ENCODE measurements at regions not wholly inside any gene's neighbourhood (a gene's known extent, or its start where the extent isn't known, plus 50 kb on each side); places are given as distances from the start of the nearest gene placed in this dataset.

DNA sequence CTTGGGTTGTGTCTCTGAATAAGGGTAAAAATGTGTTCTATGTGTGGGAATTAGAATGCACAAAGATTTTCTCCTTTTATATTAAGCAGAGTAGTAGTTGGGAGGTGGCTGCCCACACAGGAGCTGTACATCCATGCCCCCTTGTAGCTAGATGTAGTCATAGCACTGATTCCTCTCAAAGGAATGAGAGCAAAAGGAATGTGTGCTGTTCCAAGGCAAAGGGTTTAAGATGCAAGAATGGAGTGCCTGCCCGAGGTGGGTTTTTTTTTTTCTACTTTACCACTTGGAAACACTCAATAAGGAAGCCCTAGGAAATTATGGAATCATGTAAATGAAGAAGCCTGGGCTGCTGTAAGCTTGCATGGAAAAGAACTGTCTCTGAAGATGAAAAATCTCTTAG lies 2183.2 kb upstream of the AGA start:
- no peaks in the 10 kb centered on the region for H3K9me3 ChIP-seq (ENCODE audit: control insufficient read depth in 1 of 2, insufficient read depth in 1 of 2, low read depth in 1 of 2, low read length in 2 of 2)
- no peak overlapping the region for H3K27ac ChIP-seq (ENCODE audit: low read depth, low read length)
- H3K27me3 ChIP-seq (ENCODE audit: insufficient read depth, low read length): no peaks in the 10 kb centered on the region
- ChIA-PET CTCF (no interaction called here), POLR2A (no interaction called here), RAD21 (ENCODE audit: low non-redundant PET in 1 of 2, low total read pairs in 2 of 2, uncharacterized antibody in 2 of 2, unreplicated experiment in 2 of 2) (no interaction called here)
- H3K36me3 ChIP-seq (ENCODE audit: control insufficient read depth in 1 of 2, insufficient read depth in 2 of 2, low read length in 2 of 2): no peaks in the 10 kb centered on the region
- H3K9me2 ChIP-seq (ENCODE audit: insufficient read depth): no peaks in the 10 kb centered on the region
- TF ChIP-seq EZH2 (IDR thresholded peaks at IDR 0.05) (no peak), SIN3A (IDR thresholded peaks at IDR 0.05; ENCODE audit: low read depth) (no peak), POLR2A (IDR thresholded peaks at IDR 0.05; ENCODE audit: borderline replicate concordance, extremely low read depth, insufficient read depth, insufficient read length) (no peak), TCF7L2 (IDR thresholded peaks at IDR 0.05; ENCODE audit: borderline replicate concordance, extremely low read depth, insufficient read depth, insufficient read length) (no peak), ZNF274 (IDR thresholded peaks at IDR 0.05; ENCODE audit: low read depth, low read length) (no peak), POLR2AphosphoS5 (IDR thresholded peaks at IDR 0.05; ENCODE audit: low read depth, low read length) (no peak), ELF1 (IDR thresholded peaks at IDR 0.05; ENCODE audit: borderline replicate concordance, low read depth) (no peak), JUND (IDR thresholded peaks at IDR 0.05) (no peak), SRF (IDR thresholded peaks at IDR 0.05; ENCODE audit: low read depth) (no peak), YY1 (IDR thresholded peaks at IDR 0.05; ENCODE audit: extremely low read depth, insufficient replicate concordance, low read depth, low read length) (no peak), EZH2phosphoT487 (IDR thresholded peaks at IDR 0.05; ENCODE audit: borderline replicate concordance) (no peak), ZFX (IDR thresholded peaks at IDR 0.05) (no peak), CEBPB (IDR thresholded peaks at IDR 0.05; ENCODE audit: low read depth) (no peak)
- TF ChIP-seq, protein P1, sequence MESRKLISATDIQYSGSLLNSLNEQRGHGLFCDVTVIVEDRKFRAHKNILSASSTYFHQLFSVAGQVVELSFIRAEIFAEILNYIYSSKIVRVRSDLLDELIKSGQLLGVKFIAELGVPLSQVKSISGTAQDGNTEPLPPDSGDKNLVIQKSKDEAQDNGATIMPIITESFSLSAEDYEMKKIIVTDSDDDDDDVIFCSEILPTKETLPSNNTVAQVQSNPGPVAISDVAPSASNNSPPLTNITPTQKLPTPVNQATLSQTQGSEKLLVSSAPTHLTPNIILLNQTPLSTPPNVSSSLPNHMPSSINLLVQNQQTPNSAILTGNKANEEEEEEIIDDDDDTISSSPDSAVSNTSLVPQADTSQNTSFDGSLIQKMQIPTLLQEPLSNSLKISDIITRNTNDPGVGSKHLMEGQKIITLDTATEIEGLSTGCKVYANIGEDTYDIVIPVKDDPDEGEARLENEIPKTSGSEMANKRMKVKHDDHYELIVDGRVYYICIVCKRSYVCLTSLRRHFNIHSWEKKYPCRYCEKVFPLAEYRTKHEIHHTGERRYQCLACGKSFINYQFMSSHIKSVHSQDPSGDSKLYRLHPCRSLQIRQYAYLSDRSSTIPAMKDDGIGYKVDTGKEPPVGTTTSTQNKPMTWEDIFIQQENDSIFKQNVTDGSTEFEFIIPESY (IDR thresholded peaks at IDR 0.05; ENCODE audit: extremely low read depth, insufficient replicate concordance, low read length): no peak
- TF ChIP-seq, protein P2, sequence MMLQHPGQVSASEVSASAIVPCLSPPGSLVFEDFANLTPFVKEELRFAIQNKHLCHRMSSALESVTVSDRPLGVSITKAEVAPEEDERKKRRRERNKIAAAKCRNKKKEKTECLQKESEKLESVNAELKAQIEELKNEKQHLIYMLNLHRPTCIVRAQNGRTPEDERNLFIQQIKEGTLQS (IDR thresholded peaks at IDR 0.05): no peak
- TF ChIP-seq, protein P3, sequence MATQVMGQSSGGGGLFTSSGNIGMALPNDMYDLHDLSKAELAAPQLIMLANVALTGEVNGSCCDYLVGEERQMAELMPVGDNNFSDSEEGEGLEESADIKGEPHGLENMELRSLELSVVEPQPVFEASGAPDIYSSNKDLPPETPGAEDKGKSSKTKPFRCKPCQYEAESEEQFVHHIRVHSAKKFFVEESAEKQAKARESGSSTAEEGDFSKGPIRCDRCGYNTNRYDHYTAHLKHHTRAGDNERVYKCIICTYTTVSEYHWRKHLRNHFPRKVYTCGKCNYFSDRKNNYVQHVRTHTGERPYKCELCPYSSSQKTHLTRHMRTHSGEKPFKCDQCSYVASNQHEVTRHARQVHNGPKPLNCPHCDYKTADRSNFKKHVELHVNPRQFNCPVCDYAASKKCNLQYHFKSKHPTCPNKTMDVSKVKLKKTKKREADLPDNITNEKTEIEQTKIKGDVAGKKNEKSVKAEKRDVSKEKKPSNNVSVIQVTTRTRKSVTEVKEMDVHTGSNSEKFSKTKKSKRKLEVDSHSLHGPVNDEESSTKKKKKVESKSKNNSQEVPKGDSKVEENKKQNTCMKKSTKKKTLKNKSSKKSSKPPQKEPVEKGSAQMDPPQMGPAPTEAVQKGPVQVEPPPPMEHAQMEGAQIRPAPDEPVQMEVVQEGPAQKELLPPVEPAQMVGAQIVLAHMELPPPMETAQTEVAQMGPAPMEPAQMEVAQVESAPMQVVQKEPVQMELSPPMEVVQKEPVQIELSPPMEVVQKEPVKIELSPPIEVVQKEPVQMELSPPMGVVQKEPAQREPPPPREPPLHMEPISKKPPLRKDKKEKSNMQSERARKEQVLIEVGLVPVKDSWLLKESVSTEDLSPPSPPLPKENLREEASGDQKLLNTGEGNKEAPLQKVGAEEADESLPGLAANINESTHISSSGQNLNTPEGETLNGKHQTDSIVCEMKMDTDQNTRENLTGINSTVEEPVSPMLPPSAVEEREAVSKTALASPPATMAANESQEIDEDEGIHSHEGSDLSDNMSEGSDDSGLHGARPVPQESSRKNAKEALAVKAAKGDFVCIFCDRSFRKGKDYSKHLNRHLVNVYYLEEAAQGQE (IDR thresholded peaks at IDR 0.05; ENCODE audit: low read depth): no peak
- no peak overlapping the region for H3K4me3 ChIP-seq (replicated peaks in 1 of 2; ENCODE audit: low read depth in 1 of 2, low read length in 2 of 2)
- DNase-seq (ENCODE audit: low read depth, low spot score) (no peak), ATAC-seq (no peak)
- peaks cover 0 to 5% of the 10 kb centered on the region in 2 experiments; a peak in 1 of 4 replicates for H3K4me1 ChIP-seq (ENCODE audit: control insufficient read depth in 1 of 2, insufficient read depth in 2 of 2, low read length in 2 of 2)
- H3K79me2 ChIP-seq (ENCODE audit: insufficient read depth, low read length): no peaks in the 10 kb centered on the region
- H4K20me1 ChIP-seq (ENCODE audit: insufficient read depth): no peaks in the 10 kb centered on the region
- H3K9ac ChIP-seq (ENCODE audit: low read length): no peak overlapping the region
- BruUV-seq (replicated peaks): no TSS peak
- intact Hi-C loops (cut with micrococcal nuclease): no loop called here
- H2AFZ ChIP-seq (ENCODE audit: low read depth, low read length, poor library complexity, severe bottlenecking): no peak overlapping the region
- H3K4me2 ChIP-seq (ENCODE audit: low read length): no peak overlapping the region

All from HCT116 (cell line).